Astrocyte of the cerebellum (primary cell): ENCODE measurements at regions not wholly inside any gene's neighbourhood (a gene's known extent, or its start where the extent isn't known, plus 50 kb on each side); places are given as distances from the start of the nearest gene placed in this dataset.

Source experiments
- DNase-seq: peaks from one replicate; pipeline ENCODE4 v3.0.0-alpha.2; 2011; ENCODE audit warnings: low read depth
- H3K4me3 ChIP-seq: 2 replicates; pipeline ENCODE4 v1.5.1; 2011; ENCODE audit warnings: mild to moderate bottlenecking, low read depth, low read length, moderate library complexity
- CTCF ChIP-seq: IDR thresholded peaks from 2 replicates; pipeline ENCODE4 v1.5.1; 2012; ENCODE audit warnings: low read length, low read depth, moderate library complexity, mild to moderate bottlenecking; ENCODE audit errors: missing control alignments
- in situ Hi-C: cut with HindIII; loops from 2 replicates; pipeline ENCODE4 v1.10.0; 2017; ENCODE audit warnings: low sequenced_read_pairs

DNA sequence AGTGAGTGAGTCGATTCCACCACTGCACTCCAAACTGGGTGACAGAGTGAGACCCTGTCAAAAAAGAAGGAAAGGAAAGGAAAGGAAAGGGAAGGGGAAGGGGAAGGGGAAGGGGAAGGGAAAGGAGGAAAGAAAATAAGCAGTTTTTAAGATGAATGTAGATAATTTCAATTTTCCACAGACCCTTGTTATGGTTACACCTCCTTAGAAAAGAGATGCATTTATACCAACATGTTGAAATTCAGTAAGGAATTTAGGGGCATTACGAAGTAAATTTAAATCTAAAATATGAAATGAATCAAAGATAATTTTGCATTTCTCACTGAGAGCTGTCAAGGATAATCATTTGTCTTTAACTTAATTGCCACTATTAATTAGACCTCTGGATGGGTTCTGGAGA lies 146.5 kb upstream of the TMC3 start:
- TF ChIP-seq CTCF = no peak
- in situ Hi-C loops = no loop called here
- no peak for DNase-seq
- no peak overlapping the region for H3K4me3 ChIP-seq

DNA sequence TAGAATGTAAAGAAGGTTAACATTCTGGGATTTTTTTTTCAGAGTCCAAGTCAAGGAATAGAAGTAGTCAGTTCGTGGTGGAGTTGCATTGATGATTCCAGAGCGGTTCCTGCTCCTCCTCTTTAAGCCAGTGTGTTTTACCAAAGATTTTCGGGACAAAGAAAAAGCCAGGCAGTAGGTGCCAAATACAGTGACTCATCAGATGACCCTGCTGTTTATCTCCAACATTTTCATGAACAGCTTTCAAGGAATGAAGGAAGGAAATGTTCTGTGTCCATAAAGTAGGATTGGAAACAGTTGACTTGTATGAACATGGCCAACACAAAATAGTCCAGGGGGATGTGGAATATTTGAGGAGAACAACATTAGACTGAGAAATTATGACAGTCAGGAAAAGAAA lies 142.4 kb upstream of the TMC3 start:
- H3K4me3 ChIP-seq = no peak overlapping the region
- peak; percentile 37 for DNase-seq
- no peak for TF ChIP-seq CTCF
- in situ Hi-C loops = no loop called here

- in situ Hi-C loops = no loop called here
- DNase-seq = no peak
- no peak overlapping the region for H3K4me3 ChIP-seq
- no peak for TF ChIP-seq CTCF
Measured at GRCh38 chr15:81516012-81516411, 142.0 kb upstream of the TMC3 start.

DNA sequence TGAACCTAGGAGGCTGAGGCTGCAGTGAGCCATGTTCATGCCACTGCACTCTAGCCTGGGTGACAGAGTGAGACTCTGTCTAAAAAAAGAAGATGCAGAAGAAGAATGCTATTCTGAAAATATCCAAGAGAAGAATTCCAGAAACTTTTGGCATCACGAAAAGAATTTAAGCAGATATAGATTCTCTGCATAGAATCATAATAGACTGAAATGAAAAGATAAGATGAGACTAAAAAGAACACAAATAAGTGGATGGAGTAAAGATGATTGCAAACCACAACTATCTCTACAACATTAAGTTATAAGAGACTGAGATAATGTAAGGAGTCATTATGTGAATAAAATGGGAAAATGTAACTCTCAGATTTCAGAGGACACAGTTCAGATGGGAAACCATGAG lies 140.7 kb upstream of the TMC3 start:
- H3K4me3 ChIP-seq = no peak overlapping the region
- in situ Hi-C loops = no loop called here
- no peak for DNase-seq
- no peak for TF ChIP-seq CTCF

- DNase-seq = peak; percentile 53
- no peak for TF ChIP-seq CTCF
- in situ Hi-C loops = no loop called here
- no peak overlapping the region for H3K4me3 ChIP-seq
Measured at GRCh38 chr15:81511138-81511537, 137.1 kb upstream of the TMC3 start.

DNA sequence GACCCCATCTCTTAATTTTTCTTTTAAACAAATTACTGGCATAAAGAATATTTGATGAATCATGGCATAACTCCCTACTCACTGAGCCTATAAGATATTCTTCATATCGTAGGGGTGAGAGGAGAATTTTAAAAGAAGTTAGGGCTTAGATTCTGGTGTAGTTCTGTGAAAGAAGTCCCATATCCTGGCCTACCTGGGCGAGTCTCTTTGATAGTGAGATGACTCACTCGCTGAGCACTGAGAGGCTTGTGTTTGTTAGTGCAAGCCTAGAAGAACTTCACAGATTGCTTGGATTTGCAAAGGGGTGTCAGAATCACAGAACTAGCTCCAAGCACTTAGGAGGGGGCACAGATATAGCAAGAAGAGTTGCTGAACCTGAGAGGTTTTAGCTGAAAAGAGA lies 133.8 kb upstream of the TMC3 start:
- no peak overlapping the region for H3K4me3 ChIP-seq
- DNase-seq = no peak
- in situ Hi-C loops = no loop called here
- no peak for TF ChIP-seq CTCF

- TF ChIP-seq CTCF = no peak
- DNase-seq = no peak
- no peak overlapping the region for H3K4me3 ChIP-seq
- in situ Hi-C loops = no loop called here
Measured at GRCh38 chr15:81506936-81507335, 132.9 kb upstream of the TMC3 start.
